ENCODE measurements at regions not wholly inside any gene's neighbourhood (a gene's known extent, or its start where the extent isn't known, plus 50 kb on each side); places are given as distances from the start of the nearest gene placed in this dataset.
A peak's percentile ranks its signal among the peaks of the same experiment; 100 is the strongest.

DNA sequence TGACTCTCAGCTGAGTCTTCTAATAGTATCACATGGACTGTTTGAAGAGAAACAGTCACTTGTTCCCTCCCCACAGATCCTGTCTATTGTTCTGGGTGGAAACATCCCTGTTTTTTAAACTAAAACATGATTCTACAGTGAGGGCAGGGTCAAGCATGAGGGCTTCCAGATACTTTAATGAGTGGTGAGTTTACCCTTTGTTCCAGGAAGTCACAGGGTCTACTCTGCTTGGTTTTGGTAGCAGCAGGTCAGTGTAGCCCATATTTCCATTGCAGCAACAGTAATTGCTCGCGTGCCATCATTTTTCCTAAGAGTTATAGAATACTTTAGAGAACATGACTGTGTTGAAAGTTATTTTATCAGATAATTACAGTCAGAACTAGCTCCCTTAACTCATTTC lies 87.4 kb downstream of the ZNF732 start:
- Histone ChIP-seq H3K36me3 (ENCODE audit: control insufficient read depth, insufficient read depth, low read length) (no peaks in the 10 kb centered on the region), H3K4me3 (ENCODE audit: low read length) (no peak overlapping the region), H3K4ac (ENCODE audit: low read depth, low read length) (no peak overlapping the region), H3K4me2 (ENCODE audit: low read length) (no peak overlapping the region), H4K8ac (ENCODE audit: low read depth, low read length) (no peak overlapping the region), H3K18ac (ENCODE audit: low read length) (no peak overlapping the region), H3K56ac (ENCODE audit: low read length) (no peak overlapping the region), H3K4me1 (ENCODE audit: control insufficient read depth, low read depth, low read length) (no peaks in the 10 kb centered on the region), H3K23ac (ENCODE audit: low read length) (no peak overlapping the region), H2BK15ac (replicated peaks; ENCODE audit: low read depth) (no peak overlapping the region), H2BK120ac (ENCODE audit: low read depth, low read length) (no peak overlapping the region), H3K27me3 (ENCODE audit: insufficient read depth, low read length, poor library complexity) (no peaks in the 10 kb centered on the region), H3K9ac (ENCODE audit: low read length) (no peak overlapping the region), H4K5ac (ENCODE audit: low read length) (no peak overlapping the region), H3K79me2 (ENCODE audit: control insufficient read depth, insufficient read depth, low read length) (peaks cover 41% of the 10 kb centered on the region), H3K79me1 (ENCODE audit: low read length) (peaks cover 16% of the 10 kb centered on the region), H3K27ac (ENCODE audit: low read depth, low read length) (no peak overlapping the region), H2BK5ac (ENCODE audit: low read length) (no peak overlapping the region), H2AK5ac (ENCODE audit: low read length) (no peak overlapping the region)
- WGBS (ENCODE audit: extremely low coverage, insufficient coverage, low lambda C conversion rate): no CpG with 5 or more reads among the region's 2 CpGs
- DNase-seq: no peak

DNA sequence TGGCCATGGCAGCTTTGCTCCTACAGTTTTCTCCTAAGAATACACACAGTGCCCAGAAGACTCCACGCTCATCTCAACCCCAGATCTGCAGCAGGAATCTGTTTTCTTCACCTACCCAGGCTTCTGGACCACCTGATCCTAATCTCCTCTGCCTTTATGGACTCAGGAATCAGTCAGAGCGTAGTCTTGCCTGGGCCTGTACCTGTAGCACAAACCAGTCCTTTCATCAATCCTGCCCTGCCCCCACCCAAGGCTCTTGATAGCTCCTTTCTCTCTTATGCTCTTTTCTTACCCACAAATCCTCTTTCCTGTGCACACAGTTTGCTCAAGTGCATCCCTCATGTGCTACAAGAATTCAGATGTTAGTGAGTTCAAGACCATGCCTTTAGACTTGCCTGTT lies 89.7 kb downstream of the ZNF718 start:
- H4K8ac ChIP-seq (ENCODE audit: low read depth, low read length): no peak overlapping the region
- H3K4me2 ChIP-seq (ENCODE audit: low read length): peak overlapping the region; percentile 3
- no peak overlapping the region for H3K23ac ChIP-seq (ENCODE audit: low read length)
- H3K36me3 ChIP-seq (ENCODE audit: control insufficient read depth, insufficient read depth, low read length): no peaks in the 10 kb centered on the region
- H3K18ac ChIP-seq (ENCODE audit: low read length): no peak overlapping the region
- peaks cover 35% of the 10 kb centered on the region for H3K79me2 ChIP-seq (ENCODE audit: control insufficient read depth, insufficient read depth, low read length)
- H3K4me1 ChIP-seq (ENCODE audit: control insufficient read depth, low read depth, low read length): no peaks in the 10 kb centered on the region
- no peak overlapping the region for H2BK120ac ChIP-seq (ENCODE audit: low read depth, low read length)
- H3K27ac ChIP-seq (ENCODE audit: low read depth, low read length): no peak overlapping the region
- no peak overlapping the region for H2AK5ac ChIP-seq (ENCODE audit: low read length)
- H3K79me1 ChIP-seq (ENCODE audit: low read length): peaks cover 16% of the 10 kb centered on the region
- peak overlapping the region; percentile 28 for H3K56ac ChIP-seq (ENCODE audit: low read length)
- no peak overlapping the region for H2BK15ac ChIP-seq (replicated peaks; ENCODE audit: low read depth)
- H4K5ac ChIP-seq (ENCODE audit: low read length): no peak overlapping the region
- WGBS (ENCODE audit: extremely low coverage, insufficient coverage, low lambda C conversion rate): no CpG with 5 or more reads among the region's 2 CpGs
- no peak overlapping the region for H2BK5ac ChIP-seq (ENCODE audit: low read length)
- no peaks in the 10 kb centered on the region for H3K27me3 ChIP-seq (ENCODE audit: insufficient read depth, low read length, poor library complexity)
- peak overlapping the region; percentile 93 for H3K9ac ChIP-seq (ENCODE audit: low read length)
- DNase-seq: peak; percentile 13
- H3K4ac ChIP-seq (ENCODE audit: low read depth, low read length): no peak overlapping the region
- no peak overlapping the region for H3K4me3 ChIP-seq (ENCODE audit: low read length)

All from mesendoderm (in vitro differentiated cells).